ENCODE measurements at regions not wholly inside any gene's neighbourhood (a gene's known extent, or its start where the extent isn't known, plus 50 kb on each side); places are given as distances from the start of the nearest gene placed in this dataset.
"Not testable (repeated sequence)": the region's sequence is repeated elsewhere in the genome, so short reads cannot be mapped to it uniquely, and the experiment has no call there.

DNA sequence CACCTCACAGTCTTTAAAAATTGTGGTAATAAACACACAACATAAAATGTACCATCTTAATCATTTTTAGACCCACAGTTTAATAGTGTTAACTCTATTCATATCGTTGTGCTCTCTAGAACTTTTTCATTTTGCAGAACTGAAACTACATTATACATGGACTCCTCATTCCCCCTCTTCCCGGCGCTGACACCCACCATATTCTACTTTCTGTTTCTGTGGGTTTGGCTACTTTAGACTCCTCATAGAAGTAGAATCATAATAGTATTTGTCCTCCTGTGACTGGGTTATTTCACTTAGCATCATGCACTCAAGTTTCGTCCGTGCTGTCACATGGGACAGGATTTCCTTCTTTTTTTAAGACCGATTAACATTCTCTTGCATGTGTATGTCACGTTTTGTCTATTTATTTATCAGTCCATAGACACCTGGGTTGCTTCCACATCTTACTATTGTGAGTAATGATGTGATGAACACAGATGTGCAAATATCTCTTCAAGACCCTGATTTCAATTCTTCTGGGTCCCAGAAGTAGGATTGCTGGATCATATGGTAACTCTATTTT is 62.9 kb upstream of the TMPRSS2 start:
- Histone ChIP-seq H3K4me3 (replicated peaks; ENCODE audit: low read depth, low read length) (no peak overlapping the region), H3K36me3 (ENCODE audit: control insufficient read depth, insufficient read depth, low read length) (no peaks in the 10 kb centered on the region), H3K27me3 (replicated peaks; ENCODE audit: control insufficient read depth, insufficient read depth, low read length) (no peaks in the 10 kb centered on the region; the same call in 1 of the 2 replicates)
- DNase-seq (ENCODE audit: extremely low read depth, insufficient read length) = peak; percentile 47
- TF ChIP-seq, protein P1, sequence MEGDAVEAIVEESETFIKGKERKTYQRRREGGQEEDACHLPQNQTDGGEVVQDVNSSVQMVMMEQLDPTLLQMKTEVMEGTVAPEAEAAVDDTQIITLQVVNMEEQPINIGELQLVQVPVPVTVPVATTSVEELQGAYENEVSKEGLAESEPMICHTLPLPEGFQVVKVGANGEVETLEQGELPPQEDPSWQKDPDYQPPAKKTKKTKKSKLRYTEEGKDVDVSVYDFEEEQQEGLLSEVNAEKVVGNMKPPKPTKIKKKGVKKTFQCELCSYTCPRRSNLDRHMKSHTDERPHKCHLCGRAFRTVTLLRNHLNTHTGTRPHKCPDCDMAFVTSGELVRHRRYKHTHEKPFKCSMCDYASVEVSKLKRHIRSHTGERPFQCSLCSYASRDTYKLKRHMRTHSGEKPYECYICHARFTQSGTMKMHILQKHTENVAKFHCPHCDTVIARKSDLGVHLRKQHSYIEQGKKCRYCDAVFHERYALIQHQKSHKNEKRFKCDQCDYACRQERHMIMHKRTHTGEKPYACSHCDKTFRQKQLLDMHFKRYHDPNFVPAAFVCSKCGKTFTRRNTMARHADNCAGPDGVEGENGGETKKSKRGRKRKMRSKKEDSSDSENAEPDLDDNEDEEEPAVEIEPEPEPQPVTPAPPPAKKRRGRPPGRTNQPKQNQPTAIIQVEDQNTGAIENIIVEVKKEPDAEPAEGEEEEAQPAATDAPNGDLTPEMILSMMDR (IDR thresholded peaks at IDR 0.05; ENCODE audit: insufficient read depth, low read length, poor library complexity, severe bottlenecking) = no peak

DNA sequence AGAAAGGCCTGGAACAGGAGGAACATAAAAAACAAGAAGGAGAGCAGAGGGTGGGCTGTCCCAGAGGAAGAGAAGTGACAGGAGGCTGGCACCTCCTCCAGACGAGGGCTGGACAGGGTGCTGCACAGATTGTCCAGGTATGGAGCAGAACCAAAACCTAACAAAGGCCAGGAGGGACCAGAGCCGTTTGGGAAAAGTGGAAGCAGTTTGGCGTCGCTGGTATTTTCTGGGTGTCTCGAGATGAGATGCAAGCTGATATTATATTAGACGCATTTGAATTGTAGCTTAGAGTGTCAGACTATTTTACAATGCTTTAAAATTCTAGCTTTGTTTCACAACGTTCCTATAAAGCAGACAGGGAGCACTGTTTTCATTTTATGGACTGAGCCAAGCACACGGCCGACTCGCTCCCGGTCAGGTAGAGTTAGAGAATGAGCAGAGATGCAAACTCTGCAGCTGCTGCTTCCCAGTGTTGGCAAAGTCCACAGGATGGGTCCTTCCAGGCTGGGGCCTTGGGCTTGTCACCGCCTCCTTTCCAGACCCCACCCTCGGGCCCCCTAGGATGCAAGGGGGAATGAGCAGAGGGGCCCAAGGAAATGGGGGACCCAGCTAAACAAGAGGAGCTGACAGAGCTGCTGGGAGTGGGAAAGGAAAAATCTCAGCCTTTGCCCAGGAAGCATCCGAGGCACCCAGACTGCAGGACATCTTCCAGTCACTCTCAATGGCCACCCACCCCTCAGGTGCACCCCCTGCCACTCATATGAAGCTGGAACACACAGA is 60.8 kb upstream of the TMPRSS2 start:
- Histone ChIP-seq H3K36me3 (ENCODE audit: control insufficient read depth, insufficient read depth, low read length) (no peaks in the 10 kb centered on the region), H3K27me3 (replicated peaks; ENCODE audit: control insufficient read depth, insufficient read depth, low read length) (no peaks in the 10 kb centered on the region; the same call in 1 of the 2 replicates), H3K4me3 (replicated peaks; ENCODE audit: low read depth, low read length) (no peak overlapping the region)
- DNase-seq (ENCODE audit: extremely low read depth, insufficient read length) = no peak
- TF ChIP-seq, protein P1 (IDR thresholded peaks at IDR 0.05; ENCODE audit: insufficient read depth, low read length, poor library complexity, severe bottlenecking) = no peak

DNA sequence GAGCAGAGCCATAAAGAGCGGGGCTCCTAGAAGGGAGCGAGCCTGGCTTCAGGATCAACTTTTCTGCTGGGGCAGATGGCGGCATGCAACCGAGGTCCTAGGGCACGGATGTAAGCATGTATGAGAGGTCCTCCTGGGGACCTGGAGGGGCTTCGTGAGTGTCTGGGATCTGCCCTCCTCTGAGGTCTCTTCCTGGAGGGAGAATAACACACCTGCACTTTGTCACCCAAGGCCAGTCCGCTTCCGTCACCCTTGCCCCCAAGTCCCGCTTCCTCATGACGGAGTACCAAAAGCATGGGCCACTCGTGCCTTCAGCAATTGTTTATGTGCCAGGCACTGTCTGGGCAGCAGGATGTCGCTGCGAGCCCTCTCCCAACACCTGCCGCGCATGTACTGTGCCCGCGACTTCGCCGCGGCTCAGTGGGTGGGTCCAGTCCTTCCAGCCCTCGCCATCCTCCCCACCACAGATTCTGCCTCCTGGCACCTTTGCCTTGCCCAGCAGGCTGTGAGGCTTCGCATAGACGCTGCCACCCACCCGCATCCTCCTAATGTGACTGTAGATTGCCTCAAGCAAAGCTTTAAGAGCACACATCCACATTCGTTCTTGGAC is 60.0 kb upstream of the TMPRSS2 start:
- no peak overlapping the region for H3K4me3 ChIP-seq (replicated peaks; ENCODE audit: low read depth, low read length)
- TF ChIP-seq, protein P1 (IDR thresholded peaks at IDR 0.05; ENCODE audit: insufficient read depth, low read length, poor library complexity, severe bottlenecking) = no peak
- DNase-seq (ENCODE audit: extremely low read depth, insufficient read length) = no peak
- H3K27me3 ChIP-seq (replicated peaks; ENCODE audit: control insufficient read depth, insufficient read depth, low read length) = no peaks in the 10 kb centered on the region; the same call in 1 of the 2 replicates
- no peaks in the 10 kb centered on the region for H3K36me3 ChIP-seq (ENCODE audit: control insufficient read depth, insufficient read depth, low read length)

DNA sequence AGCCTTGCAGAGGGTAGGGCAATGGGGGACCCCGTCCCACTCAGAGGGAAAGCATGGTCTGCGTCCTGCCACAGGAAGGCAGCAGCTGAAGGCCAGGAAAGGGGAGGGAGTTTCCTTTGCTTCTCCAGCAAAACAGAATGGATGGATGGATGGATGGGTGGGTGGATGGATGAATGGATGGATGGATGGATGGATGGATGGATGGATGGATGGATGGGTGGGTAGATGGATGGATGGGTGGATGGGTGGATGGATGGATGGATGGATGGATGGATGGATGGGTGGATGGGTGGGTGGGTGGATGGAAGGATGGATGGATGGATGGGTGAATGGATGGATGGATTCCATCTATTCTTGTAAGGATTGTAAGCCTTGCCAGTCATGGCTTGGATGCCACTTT is 59.3 kb upstream of the TMPRSS2 start:
- H3K36me3 ChIP-seq (ENCODE audit: control insufficient read depth, insufficient read depth, low read length) = not testable (repeated sequence)

DNA sequence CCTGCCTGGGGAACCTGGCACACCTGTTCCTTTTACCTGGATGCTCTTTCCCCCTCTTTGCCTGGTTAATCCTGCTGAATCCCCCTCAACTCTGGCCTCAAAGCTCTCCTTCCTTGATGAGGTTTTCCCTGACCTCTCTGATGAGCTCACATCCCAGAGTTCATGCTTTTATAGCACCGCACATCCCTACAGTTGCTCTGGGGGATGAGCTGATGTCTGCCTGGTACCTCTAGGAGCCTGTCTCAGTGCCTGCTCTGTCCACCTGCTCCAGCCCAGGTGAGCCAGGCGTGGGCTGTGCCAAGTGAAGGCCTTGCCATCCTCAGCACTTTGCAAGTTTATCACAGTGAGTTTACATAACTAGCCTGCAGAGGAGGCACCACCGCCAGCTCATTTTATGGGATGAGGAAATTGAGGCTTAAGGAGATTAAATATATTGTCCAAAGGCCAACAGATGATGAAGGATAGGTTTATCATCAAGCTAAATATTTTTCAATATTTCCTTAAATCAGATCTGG is 58.6 kb upstream of the TMPRSS2 start:
- H3K4me3 ChIP-seq (replicated peaks; ENCODE audit: low read depth, low read length) = no peak overlapping the region
- TF ChIP-seq, protein P1 (IDR thresholded peaks at IDR 0.05; ENCODE audit: insufficient read depth, low read length, poor library complexity, severe bottlenecking) = no peak
- H3K27me3 ChIP-seq (replicated peaks; ENCODE audit: control insufficient read depth, insufficient read depth, low read length) = no peaks in the 10 kb centered on the region; the same call in 1 of the 2 replicates
- H3K36me3 ChIP-seq (ENCODE audit: control insufficient read depth, insufficient read depth, low read length) = no peaks in the 10 kb centered on the region
- DNase-seq (ENCODE audit: extremely low read depth, insufficient read length) = no peak

More for the DNA sequence above, 59.3 kb upstream of the TMPRSS2 start:
- not testable (repeated sequence) for H3K4me3 ChIP-seq (replicated peaks; ENCODE audit: low read depth, low read length); H3K27me3 ChIP-seq (replicated peaks; ENCODE audit: control insufficient read depth, insufficient read depth, low read length); DNase-seq (ENCODE audit: extremely low read depth, insufficient read length)

DNA sequence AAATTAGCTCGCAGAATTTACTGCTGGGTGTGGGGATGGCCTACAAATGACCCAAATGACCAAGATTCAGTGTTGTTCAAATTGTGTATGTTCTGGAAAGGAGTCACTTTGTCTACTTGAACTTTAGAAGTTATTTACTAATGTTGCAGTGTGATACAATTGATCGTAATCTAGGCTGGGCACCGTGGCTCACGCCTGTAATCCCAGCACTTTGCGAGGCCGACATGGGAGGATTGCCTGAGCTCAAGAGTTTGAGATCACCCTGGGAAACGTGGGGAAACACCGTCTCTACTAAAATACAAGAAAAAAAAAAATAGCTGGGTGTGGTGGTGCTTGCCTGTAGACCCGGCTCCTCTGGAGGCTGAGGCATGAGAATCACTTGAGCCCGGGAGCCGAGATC is 57.6 kb upstream of the TMPRSS2 start:
- Histone ChIP-seq H3K36me3 (ENCODE audit: control insufficient read depth, insufficient read depth, low read length) (no peaks in the 10 kb centered on the region), H3K27me3 (replicated peaks; ENCODE audit: control insufficient read depth, insufficient read depth, low read length) (no peaks in the 10 kb centered on the region; the same call in 1 of the 2 replicates), H3K4me3 (replicated peaks; ENCODE audit: low read depth, low read length) (no peak overlapping the region)
- TF ChIP-seq, protein P1 (IDR thresholded peaks at IDR 0.05; ENCODE audit: insufficient read depth, low read length, poor library complexity, severe bottlenecking) = no peak
- no peak for DNase-seq (ENCODE audit: extremely low read depth, insufficient read length)
